A549 (cell line): ENCODE measurements at regions not wholly inside any gene's neighbourhood (a gene's known extent, or its start where the extent isn't known, plus 50 kb on each side); places are given as distances from the start of the nearest gene placed in this dataset.
"Not testable (repeated sequence)": the region's sequence is repeated elsewhere in the genome, so short reads cannot be mapped to it uniquely, and the experiment has no call there.

Source experiments
- ATAC-seq, 2 experiments: fragments of 200-7000 bp in 1 of 2; fragments of >200 bp in 1 of 2; cut with Nextera tagmentation in 1 of 2; cut with Tn5 transposase in 1 of 2; 3 replicates each; pipeline versions ENCODE4 v1.8.0 to v1.9.1; 2018 to 2020; ENCODE audit warnings: mild to moderate bottlenecking in 1 of 2, moderate library complexity in 1 of 2
- CTCF ChIA-PET: fragments of 300-600 bp; sonication (Branson Sonifier 250); formaldehyde crosslinking; extraction: SDS; loops from one replicate; lab custom pipeline; 2021; ENCODE audit warnings: antibody characterized with exemption, inconsistent platforms; lab: Yijun Ruan, JAX
- POLR2A ChIA-PET: fragments of 350-600 bp; formaldehyde crosslinking; extraction: SDS; loops from one replicate; lab custom pipeline; 2021; ENCODE audit warnings: antibody characterized with exemption, inconsistent platforms; lab: Yijun Ruan, JAX
- DNase-seq, 2 experiments: peaks; one replicate each; pipeline versions ENCODE4 v3.0.0 to v3.0.0-alpha.2; 2011 to 2016; ENCODE audit warnings: low read depth in 1 of 2, low spot score in 1 of 2
- FAIRE-seq: peaks from 2 replicates; lab custom pipeline; 2011; peaks lifted over from hg19 to GRCh38; lab: Jason Lieb, UNC
- H3K27ac ChIP-seq, 2 experiments: fragments of >200 bp; sonication (Bioruptor Twin); formaldehyde crosslinking; 3 replicates each; pipeline ENCODE4 v1.5.1; 2016 to 2017
- H3K4me1 ChIP-seq: fragments of >200 bp; sonication (Bioruptor Twin); formaldehyde crosslinking; 3 replicates; pipeline ENCODE4 v1.6.1; 2016
- H3K4me2 ChIP-seq: fragments of >200 bp; sonication (Bioruptor Twin); formaldehyde crosslinking; 3 replicates; pipeline ENCODE4 v1.6.1; 2016
- H3K4me3 ChIP-seq: fragments of >200 bp; sonication (Bioruptor Twin); formaldehyde crosslinking; 3 replicates; pipeline ENCODE4 v1.5.1; 2016
- H3K9me3 ChIP-seq: fragments of >200 bp; sonication (Bioruptor Twin); formaldehyde crosslinking; 3 replicates; pipeline ENCODE4 v1.6.1; 2016
- CBX2 ChIP-seq: fragments of 200-600 bp; sonication (generic); IDR thresholded peaks from 2 replicates; pipeline ENCODE4 v1.6.1; 2016; ENCODE audit warnings: low read depth, mild to moderate bottlenecking, borderline replicate concordance
- CEBPB ChIP-seq, 2 experiments: fragments of >200 bp in 1 of 2; sonication (Bioruptor Twin) in 1 of 2; formaldehyde crosslinking in 1 of 2; IDR thresholded peaks; 2 replicates each; pipeline ENCODE4 v1.6.1; 2012 to 2016
- CHD2 ChIP-seq: fragments of 150-350 bp; IDR thresholded peaks from 2 replicates; pipeline ENCODE4 v1.6.1; 2014; ENCODE audit warnings: low read length; ENCODE audit not compliant: partially characterized antibody
- CHD4 ChIP-seq: fragments of 200-600 bp; sonication (generic); IDR thresholded peaks from 2 replicates; pipeline ENCODE4 v1.6.1; 2016; ENCODE audit warnings: antibody characterized with exemption, mild to moderate bottlenecking, borderline replicate concordance
- CTCF ChIP-seq: fragments of >200 bp; sonication (Bioruptor Twin); formaldehyde crosslinking; IDR thresholded peaks from 3 replicates; pipeline ENCODE4 v1.5.1; 2016
- EHMT2 ChIP-seq: fragments of 200-600 bp; sonication (generic); IDR thresholded peaks from 2 replicates; pipeline ENCODE4 v1.6.1; 2016; ENCODE audit warnings: antibody characterized with exemption, low read depth, mild to moderate bottlenecking, moderate library complexity
- ESRRA ChIP-seq: fragments of 150-350 bp; IDR thresholded peaks from 2 replicates; pipeline ENCODE4 v1.6.1; 2014; ENCODE audit warnings: mild to moderate bottlenecking, low read length, borderline replicate concordance
- HEYL ChIP-seq: fragments of 250-450 bp; sonication (Bioruptor Pico); IDR thresholded peaks from 2 replicates; pipeline ENCODE4 v1.8.0; 2021; ENCODE audit warnings: mild to moderate bottlenecking, moderate library complexity
- HOXA7 ChIP-seq: fragments of 250-450 bp; sonication (Bioruptor Pico); IDR thresholded peaks from 2 replicates; pipeline ENCODE4 v1.5.0; 2020; ENCODE audit warnings: mild to moderate bottlenecking, moderate library complexity
- HOXB13 ChIP-seq: fragments of 250-450 bp; sonication (Bioruptor Pico); IDR thresholded peaks from 2 replicates; pipeline ENCODE4 v1.5.0; 2020; ENCODE audit warnings: low read depth, mild to moderate bottlenecking, moderate library complexity
- KDM1A ChIP-seq: fragments of 200-600 bp; sonication (generic); IDR thresholded peaks from 2 replicates; pipeline ENCODE4 v1.6.1; 2016; ENCODE audit warnings: low read depth, mild to moderate bottlenecking
- KDM5A ChIP-seq: fragments of 200-600 bp; sonication (generic); IDR thresholded peaks from 2 replicates; pipeline ENCODE4 v1.6.1; 2016; ENCODE audit warnings: antibody characterized with exemption, mild to moderate bottlenecking
- MAFK ChIP-seq: fragments of 450-650 bp; IDR thresholded peaks from 2 replicates; pipeline ENCODE4 v1.6.1; 2014; ENCODE audit not compliant: partially characterized antibody
- MAZ ChIP-seq: fragments of 150-350 bp; IDR thresholded peaks from 2 replicates; pipeline ENCODE4 v1.6.1; 2014; ENCODE audit warnings: antibody characterized with exemption, low read depth, low read length, borderline replicate concordance
- MYC ChIP-seq: IDR thresholded peaks from 2 replicates; pipeline ENCODE4 v1.6.1; 2012; ENCODE audit warnings: mild to moderate bottlenecking, inconsistent platforms, low read length, improper control_type of control experiment, borderline replicate concordance
- NFE2L2 ChIP-seq: fragments of 150-350 bp; conservative IDR thresholded peaks from 2 replicates; pipeline ENCODE4 v1.6.1; 2014; ENCODE audit warnings: low read length
- NPAS2 ChIP-seq: fragments of 250-450 bp; sonication (Bioruptor Pico); IDR thresholded peaks from 2 replicates; pipeline ENCODE4 v1.8.0; 2022; ENCODE audit warnings: mild to moderate bottlenecking, moderate library complexity, borderline replicate concordance
- NR3C1 ChIP-seq: fragments of >200 bp; sonication (Bioruptor Twin); formaldehyde crosslinking; IDR thresholded peaks from 3 replicates; pipeline ENCODE4 v1.6.1; 2017
- PHF8 ChIP-seq: fragments of 200-600 bp; sonication (generic); IDR thresholded peaks from 2 replicates; pipeline ENCODE4 v1.6.1; 2016; ENCODE audit warnings: low read depth, mild to moderate bottlenecking, antibody characterized with exemption, moderate library complexity, borderline replicate concordance
- POLR2AphosphoS2 ChIP-seq: conservative IDR thresholded peaks from 2 replicates; pipeline ENCODE4 v1.6.1; 2012; ENCODE audit warnings: low read length, improper control_type of control experiment, inconsistent platforms
- RAD21 ChIP-seq, 2 experiments: fragments of >200 bp in 1 of 2; sonication (Bioruptor Twin) in 1 of 2; formaldehyde crosslinking in 1 of 2; IDR thresholded peaks in 1 of 2; conservative IDR thresholded peaks in 1 of 2; 2 replicates in 1 of 2; 3 replicates in 1 of 2; pipeline ENCODE4 v1.6.1; 2012 to 2018; ENCODE audit warnings: inconsistent platforms in 1 of 2
- RFX5 ChIP-seq: fragments of 450-650 bp; IDR thresholded peaks from 2 replicates; pipeline ENCODE4 v1.7.1; 2014; ENCODE audit warnings: antibody characterized with exemption, mild to moderate bottlenecking, moderate library complexity
- SMC3 ChIP-seq: fragments of >200 bp; sonication (Bioruptor Twin); formaldehyde crosslinking; IDR thresholded peaks from 3 replicates; pipeline ENCODE4 v1.6.1; 2018; ENCODE audit warnings: inconsistent platforms
- TFCP2L1 ChIP-seq: fragments of 250-450 bp; sonication (Bioruptor Pico); IDR thresholded peaks from 2 replicates; pipeline ENCODE4 v1.5.0; 2021; ENCODE audit warnings: mild to moderate bottlenecking
- ZC3H11A ChIP-seq: fragments of 450-650 bp; IDR thresholded peaks from 2 replicates; pipeline ENCODE4 v1.6.1; 2014; ENCODE audit warnings: antibody characterized with exemption, mild to moderate bottlenecking
- ZFP36 ChIP-seq: fragments of 450-650 bp; IDR thresholded peaks from 2 replicates; pipeline ENCODE4 v1.6.1; 2014; ENCODE audit warnings: borderline replicate concordance; ENCODE audit not compliant: partially characterized antibody
- ZNF302 ChIP-seq: fragments of 250-450 bp; sonication (Bioruptor Pico); IDR thresholded peaks from 2 replicates; pipeline ENCODE4 v1.9.0; 2021; ENCODE audit warnings: inconsistent platforms, mild to moderate bottlenecking, moderate library complexity
- ZSCAN20 ChIP-seq: fragments of 250-450 bp; sonication (Bioruptor Pico); IDR thresholded peaks from 2 replicates; pipeline ENCODE4 v1.8.0; 2022; ENCODE audit warnings: mild to moderate bottlenecking, moderate library complexity
- WGBS: methylation state at CpG from one replicate; pipeline ENCODE4 v1.1.6; 2017; ENCODE audit errors: missing lambda C conversion rate; 5-methylcytosine and 5-hydroxymethylcytosine counted together
- TF ChIP-seq, protein P1 (sequence below): fragments of >200 bp; sonication (Bioruptor Twin); formaldehyde crosslinking; IDR thresholded peaks from 2 replicates; pipeline ENCODE4 v1.6.1; 2016
- TF ChIP-seq, protein P2 (sequence below): fragments of 250-450 bp; sonication (Bioruptor Pico); IDR thresholded peaks from 2 replicates; pipeline ENCODE4 v1.5.0; 2021; ENCODE audit warnings: mild to moderate bottlenecking, moderate library complexity, borderline replicate concordance

- H3K9me3 ChIP-seq, H3K4me2 ChIP-seq, POLR2A ChIA-PET, CTCF ChIA-PET, DNase-seq, FAIRE-seq, ATAC-seq, H3K4me3 ChIP-seq, H3K4me1 ChIP-seq, H3K27ac ChIP-seq: not testable (repeated sequence)
- WGBS, result 30% methylated on average over 6 of the region's 6 CpGs
Observed at GRCh38 chr15:25566545-25566944, 127.7 kb upstream of the UBE3A start.

GRCh38 chr15:25565470-25566264, 126.8 kb upstream of the UBE3A start:
- no peak for DNase-seq
- no peak for ATAC-seq
- no peak for FAIRE-seq
- TF ChIP-seq EHMT2, result no peak
- TF ChIP-seq HEYL (CRISPR knock-in tag), result no peak
- no peak for TF ChIP-seq CEBPB (IDR thresholded peaks at IDR 0.05)
- no peak for TF ChIP-seq PHF8
- no peak for TF ChIP-seq HOXA7 (CRISPR knock-in tag)
- no peak for TF ChIP-seq ZFP36
- no peak for TF ChIP-seq KDM5A
- TF ChIP-seq CBX2, result no peak
- no peak for TF ChIP-seq MAZ
- no peak for TF ChIP-seq TFCP2L1 (CRISPR knock-in tag)
- no peak for TF ChIP-seq NR3C1
- TF ChIP-seq CTCF, result no peak
- TF ChIP-seq ZNF302 (CRISPR knock-in tag), result no peak
- TF ChIP-seq, protein P1, sequence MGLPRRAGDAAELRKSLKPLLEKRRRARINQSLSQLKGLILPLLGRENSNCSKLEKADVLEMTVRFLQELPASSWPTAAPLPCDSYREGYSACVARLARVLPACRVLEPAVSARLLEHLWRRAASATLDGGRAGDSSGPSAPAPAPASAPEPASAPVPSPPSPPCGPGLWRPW, result no peak
- no peak for TF ChIP-seq KDM1A
- TF ChIP-seq CHD4, result no peak
- no peak for TF ChIP-seq SMC3
- TF ChIP-seq, protein P2, sequence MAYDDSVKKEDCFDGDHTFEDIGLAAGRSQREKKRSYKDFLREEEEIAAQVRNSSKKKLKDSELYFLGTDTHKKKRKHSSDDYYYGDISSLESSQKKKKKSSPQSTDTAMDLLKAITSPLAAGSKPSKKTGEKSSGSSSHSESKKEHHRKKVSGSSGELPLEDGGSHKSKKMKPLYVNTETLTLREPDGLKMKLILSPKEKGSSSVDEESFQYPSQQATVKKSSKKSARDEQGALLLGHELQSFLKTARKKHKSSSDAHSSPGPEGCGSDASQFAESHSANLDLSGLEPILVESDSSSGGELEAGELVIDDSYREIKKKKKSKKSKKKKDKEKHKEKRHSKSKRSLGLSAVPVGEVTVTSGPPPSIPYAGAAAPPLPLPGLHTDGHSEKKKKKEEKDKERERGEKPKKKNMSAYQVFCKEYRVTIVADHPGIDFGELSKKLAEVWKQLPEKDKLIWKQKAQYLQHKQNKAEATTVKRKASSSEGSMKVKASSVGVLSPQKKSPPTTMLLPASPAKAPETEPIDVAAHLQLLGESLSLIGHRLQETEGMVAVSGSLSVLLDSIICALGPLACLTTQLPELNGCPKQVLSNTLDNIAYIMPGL, result no peak
- no peak for TF ChIP-seq MYC
- WGBS, result 19% methylated on average over 11 of the region's 14 CpGs
- ChIA-PET POLR2A (no interaction called here), CTCF (no interaction called here)
- H3K27ac ChIP-seq, result no peak overlapping the region
- no peak overlapping the region for H3K4me3 ChIP-seq
- no peaks in the 10 kb centered on the region for H3K4me1 ChIP-seq
- H3K4me2 ChIP-seq, result no peak overlapping the region
- no peaks in the 10 kb centered on the region for H3K9me3 ChIP-seq

- Histone ChIP-seq H3K27ac (no peak overlapping the region), H3K9me3 (no peaks in the 10 kb centered on the region), H3K4me1 (no peaks in the 10 kb centered on the region), H3K4me2 (no peak overlapping the region), H3K4me3 (no peak overlapping the region)
- CTCF ChIA-PET, result no interaction called here
- POLR2A ChIA-PET, result no interaction called here
- ATAC-seq (no peak), DNase-seq (no peak), FAIRE-seq (no peak)
- WGBS, result 40% methylated on average over 4 of the region's 4 CpGs
- no peak for TF ChIP-seq SMC3
- TF ChIP-seq HOXB13, result no peak
- no peak for TF ChIP-seq POLR2AphosphoS2
- no peak for TF ChIP-seq ZC3H11A
- no peak for TF ChIP-seq MAFK
- TF ChIP-seq RAD21 (conservative IDR thresholded peaks at IDR 0.05 in 1 of 2, IDR thresholded peaks at IDR 0.05 in 1 of 2), result no peak
- no peak for TF ChIP-seq CHD2
- no peak for TF ChIP-seq ESRRA
- TF ChIP-seq NFE2L2, result no peak
- TF ChIP-seq KDM5A, result no peak
- no peak for TF ChIP-seq NPAS2
- no peak for TF ChIP-seq PHF8
- no peak for TF ChIP-seq ZSCAN20 (CRISPR knock-in tag)
- no peak for TF ChIP-seq HEYL (CRISPR knock-in tag)
- no peak for TF ChIP-seq CHD4
- TF ChIP-seq ZNF302 (CRISPR knock-in tag), result no peak
- no peak for TF ChIP-seq RFX5
Observed at GRCh38 chr15:25563596-25563995, 124.8 kb upstream of the UBE3A start.
